HG03457 (cell line): ENCODE measurements at regions not wholly inside any gene's neighbourhood (a gene's known extent, or its start where the extent isn't known, plus 50 kb on each side); places are given as distances from the start of the nearest gene placed in this dataset.
"Not testable (repeated sequence)": the region's sequence is repeated elsewhere in the genome, so short reads cannot be mapped to it uniquely, and the experiment has no call there.

Experiments used
- ATAC-seq: cut with Tn5 transposase; IDR thresholded peaks from one replicate; pipeline ENCODE4 v1.9.1; 2021; ENCODE audit warnings: moderate number of reproducible peaks; ENCODE audit not compliant: unreplicated experiment

- ATAC-seq = no peak
These were observed 119.6 kb upstream of the BANK1 start for GRCh38 chr4:101670897-101671296.

- ATAC-seq = no peak
These were observed 120.2 kb upstream of the BANK1 start for GRCh38 chr4:101670370-101670769.

GRCh38 chr4:101669832-101670188, 120.7 kb upstream of the BANK1 start:
- no peak for ATAC-seq

- no peak for ATAC-seq
These were observed 121.2 kb upstream of the BANK1 start for GRCh38 chr4:101669138-101669831.

- ATAC-seq = no peak
These were observed 123.2 kb upstream of the BANK1 start for GRCh38 chr4:101667348-101667747.

GRCh38 chr4:101660607-101661006, 129.9 kb upstream of the BANK1 start:
- no peak for ATAC-seq

GRCh38 chr4:101655857-101656256, 134.7 kb upstream of the BANK1 start:
- no peak for ATAC-seq

- no peak for ATAC-seq
These were observed 135.5 kb upstream of the BANK1 start for GRCh38 chr4:101655005-101655404.

GRCh38 chr4:101651778-101652177, 138.8 kb upstream of the BANK1 start:
- ATAC-seq = no peak

GRCh38 chr4:101649790-101650515, 140.6 kb upstream of the BANK1 start:
- ATAC-seq = no peak

- no peak for ATAC-seq
These were observed 142.9 kb upstream of the BANK1 start for GRCh38 chr4:101647710-101648034.

- no peak for ATAC-seq
These were observed 146.0 kb upstream of the BANK1 start for GRCh38 chr4:101644516-101644915.

- ATAC-seq = no peak
These were observed 147.2 kb upstream of the BANK1 start for GRCh38 chr4:101643186-101643837.

- ATAC-seq = not testable (repeated sequence)
These were observed 157.8 kb upstream of the BANK1 start for GRCh38 chr4:101632766-101633165.

- ATAC-seq = no peak
These were observed 160.1 kb upstream of the BANK1 start for GRCh38 chr4:101630319-101630986.

GRCh38 chr4:101621120-101621519, 169.4 kb upstream of the BANK1 start:
- ATAC-seq = no peak

GRCh38 chr4:101615652-101616051, 174.9 kb upstream of the BANK1 start:
- no peak for ATAC-seq

GRCh38 chr4:101606989-101607388, 183.5 kb upstream of the BANK1 start:
- not testable (repeated sequence) for ATAC-seq

- ATAC-seq = no peak
These were observed 185.6 kb upstream of the BANK1 start for GRCh38 chr4:101604976-101605375.

GRCh38 chr4:101600287-101600686, 190.2 kb upstream of the BANK1 start:
- ATAC-seq = no peak

GRCh38 chr4:101599620-101600019, 190.9 kb upstream of the BANK1 start:
- no peak for ATAC-seq
